Suppressor macrophage (primary cell): ENCODE measurements at regions not wholly inside any gene's neighbourhood (a gene's known extent, or its start where the extent isn't known, plus 50 kb on each side); places are given as distances from the start of the nearest gene placed in this dataset.

Experiments
- DNase-seq, 4 experiments: peaks; one replicate each; pipeline ENCODE4 v3.0.0-alpha.2; 2020 to 2022

GRCh38 chr10:58885146-58885545 lies 291.3 kb upstream of the PHYHIPL start:
- DNase-seq: no peak

- no peak for DNase-seq
Measured at GRCh38 chr10:58885686-58886345, 290.6 kb upstream of the PHYHIPL start.

GRCh38 chr10:58886406-58886805 lies 290.0 kb upstream of the PHYHIPL start:
- DNase-seq: no peak

- no peak for DNase-seq
Measured at GRCh38 chr10:58887474-58887873, 289.0 kb upstream of the PHYHIPL start.

- no peak for DNase-seq
Measured at GRCh38 chr10:58888957-58889356, 287.5 kb upstream of the PHYHIPL start.

- no peak for DNase-seq
Measured at GRCh38 chr10:58892031-58892531, 284.4 kb upstream of the PHYHIPL start.

- no peak for DNase-seq
Measured at GRCh38 chr10:58894929-58895328, 281.5 kb upstream of the PHYHIPL start.

- no peak for DNase-seq
Measured at GRCh38 chr10:58896229-58896628, 280.2 kb upstream of the PHYHIPL start.

GRCh38 chr10:58897236-58897635 lies 279.2 kb upstream of the PHYHIPL start:
- no peak for DNase-seq

- DNase-seq: no peak
Measured at GRCh38 chr10:58897708-58898107, 278.7 kb upstream of the PHYHIPL start.

- DNase-seq: no peak
Measured at GRCh38 chr10:58898854-58899573, 277.4 kb upstream of the PHYHIPL start.

- DNase-seq: no peak
Measured at GRCh38 chr10:58901092-58901646, 275.3 kb upstream of the PHYHIPL start.

- DNase-seq: no peak
Measured at GRCh38 chr10:58903071-58903470, 273.4 kb upstream of the PHYHIPL start.

GRCh38 chr10:58909881-58910280 lies 266.6 kb upstream of the PHYHIPL start:
- DNase-seq: no peak

GRCh38 chr10:58913717-58914116 lies 262.7 kb upstream of the PHYHIPL start:
- no peak for DNase-seq

- no peak for DNase-seq
Measured at GRCh38 chr10:58918887-58919286, 257.6 kb upstream of the PHYHIPL start.

- DNase-seq: no peak
Measured at GRCh38 chr10:58919927-58920654, 256.4 kb upstream of the PHYHIPL start.

- DNase-seq: no peak
Measured at GRCh38 chr10:58920655-58921003, 255.8 kb upstream of the PHYHIPL start.

- DNase-seq: no peak
Measured at GRCh38 chr10:58921421-58921855, 255.0 kb upstream of the PHYHIPL start.

- DNase-seq: no peak
Measured at GRCh38 chr10:58925381-58925780, 251.1 kb upstream of the PHYHIPL start.

GRCh38 chr10:58930500-58930899 lies 245.9 kb upstream of the PHYHIPL start:
- no peak for DNase-seq

- no peak for DNase-seq
Measured at GRCh38 chr10:58932126-58932525, 244.3 kb upstream of the PHYHIPL start.
